Memory B cell (primary cell): ENCODE measurements at regions not wholly inside any gene's neighbourhood (a gene's known extent, or its start where the extent isn't known, plus 50 kb on each side); places are given as distances from the start of the nearest gene placed in this dataset.
"Not testable (repeated sequence)": the region's sequence is repeated elsewhere in the genome, so short reads cannot be mapped to it uniquely, and the experiment has no call there.

Source experiments
- ATAC-seq: fragments of 150-1000 bp; cut with Tn5 transposase; 2 replicates; pipeline ENCODE4 v1.10.0; 2021; ENCODE audit warnings: low read depth, mild to moderate bottlenecking, moderate library complexity
- DNase-seq, 2 donors: peaks; one replicate each; pipeline ENCODE4 v3.0.0; 2022; ENCODE audit warnings: low spot score in 2 of 2
- H3K27ac Mint-ChIP-seq: one replicate; pipeline ENCODE4 v1.8.0; 2022; ENCODE audit warnings: mild to moderate bottlenecking, moderate library complexity, mixed read lengths
- H3K27me3 Mint-ChIP-seq: one replicate; pipeline ENCODE4 v1.8.0; 2022; ENCODE audit warnings: mixed read lengths
- H3K36me3 Mint-ChIP-seq: one replicate; pipeline ENCODE4 v1.8.0; 2022; ENCODE audit warnings: mild to moderate bottlenecking, mixed read lengths
- H3K4me1 Mint-ChIP-seq: one replicate; pipeline ENCODE4 v1.8.0; 2022; ENCODE audit warnings: mixed read lengths
- H3K4me3 Mint-ChIP-seq: one replicate; pipeline ENCODE4 v1.8.0; 2022; ENCODE audit warnings: mild to moderate bottlenecking, moderate library complexity, mixed read lengths
- H3K9me3 Mint-ChIP-seq: one replicate; pipeline ENCODE4 v1.8.0; 2022; ENCODE audit warnings: mixed read lengths

GRCh38 chr7:82669141-82669540, 225.6 kb upstream of the CACNA2D1 start:
- DNase-seq (no peak), ATAC-seq (no peak)
- H3K36me3 Mint-ChIP-seq: no peaks in the 10 kb centered on the region
- H3K4me3 Mint-ChIP-seq: no peak overlapping the region
- no peaks in the 10 kb centered on the region for H3K27me3 Mint-ChIP-seq
- no peak overlapping the region for H3K27ac Mint-ChIP-seq
- H3K9me3 Mint-ChIP-seq: no peaks in the 10 kb centered on the region
- no peaks in the 10 kb centered on the region for H3K4me1 Mint-ChIP-seq

GRCh38 chr7:82668676-82669075, 225.1 kb upstream of the CACNA2D1 start:
- H3K4me1 Mint-ChIP-seq: no peaks in the 10 kb centered on the region
- H3K9me3 Mint-ChIP-seq: no peaks in the 10 kb centered on the region
- ATAC-seq (no peak), DNase-seq (no peak)
- no peaks in the 10 kb centered on the region for H3K27me3 Mint-ChIP-seq
- no peak overlapping the region for H3K27ac Mint-ChIP-seq
- H3K36me3 Mint-ChIP-seq: no peaks in the 10 kb centered on the region
- H3K4me3 Mint-ChIP-seq: no peak overlapping the region

GRCh38 chr7:82665966-82666507, 222.5 kb upstream of the CACNA2D1 start:
- Mint-ChIP-seq H3K27me3 (no peaks in the 10 kb centered on the region), H3K36me3 (no peaks in the 10 kb centered on the region), H3K4me1 (no peaks in the 10 kb centered on the region), H3K9me3 (no peaks in the 10 kb centered on the region), H3K27ac (no peak overlapping the region), H3K4me3 (no peak overlapping the region)
- DNase-seq (no peak), ATAC-seq (no peak)

- H3K36me3 Mint-ChIP-seq: peaks cover 1% of the 10 kb centered on the region
- H3K4me1 Mint-ChIP-seq: no peaks in the 10 kb centered on the region
- no peaks in the 10 kb centered on the region for H3K27me3 Mint-ChIP-seq
- peaks cover 13% of the 10 kb centered on the region for H3K9me3 Mint-ChIP-seq
- H3K27ac Mint-ChIP-seq: no peak overlapping the region
- ATAC-seq (no peak), DNase-seq (no peak)
- no peak overlapping the region for H3K4me3 Mint-ChIP-seq
These were observed 212.4 kb upstream of the CACNA2D1 start for GRCh38 chr7:82655965-82656364.

- H3K4me1 Mint-ChIP-seq, H3K27ac Mint-ChIP-seq, H3K9me3 Mint-ChIP-seq, H3K36me3 Mint-ChIP-seq, ATAC-seq, DNase-seq, H3K4me3 Mint-ChIP-seq, H3K27me3 Mint-ChIP-seq: not testable (repeated sequence)
These were observed 206.5 kb upstream of the CACNA2D1 start for GRCh38 chr7:82650095-82650494.

GRCh38 chr7:82633592-82633991, 190.0 kb upstream of the CACNA2D1 start:
- ATAC-seq (no peak), DNase-seq (no peak)
- H3K9me3 Mint-ChIP-seq: peaks cover 3% of the 10 kb centered on the region
- no peak overlapping the region for H3K4me3 Mint-ChIP-seq
- H3K4me1 Mint-ChIP-seq: no peaks in the 10 kb centered on the region
- no peak overlapping the region for H3K27ac Mint-ChIP-seq
- H3K36me3 Mint-ChIP-seq: no peaks in the 10 kb centered on the region
- no peaks in the 10 kb centered on the region for H3K27me3 Mint-ChIP-seq

GRCh38 chr7:82631998-82632397, 188.4 kb upstream of the CACNA2D1 start:
- Mint-ChIP-seq H3K27ac (no peak overlapping the region), H3K4me3 (no peak overlapping the region), H3K27me3 (no peaks in the 10 kb centered on the region), H3K9me3 (peaks cover 3% of the 10 kb centered on the region), H3K36me3 (no peaks in the 10 kb centered on the region), H3K4me1 (no peaks in the 10 kb centered on the region)
- ATAC-seq: no peak
- no peak for DNase-seq

GRCh38 chr7:82629583-82629982, 186.0 kb upstream of the CACNA2D1 start:
- no peak for DNase-seq
- no peaks in the 10 kb centered on the region for H3K27me3 Mint-ChIP-seq
- H3K4me1 Mint-ChIP-seq: no peaks in the 10 kb centered on the region
- H3K4me3 Mint-ChIP-seq: no peak overlapping the region
- no peaks in the 10 kb centered on the region for H3K36me3 Mint-ChIP-seq
- no peak overlapping the region for H3K27ac Mint-ChIP-seq
- no peak for ATAC-seq
- peaks cover 1% of the 10 kb centered on the region for H3K9me3 Mint-ChIP-seq

GRCh38 chr7:82625377-82625776, 181.8 kb upstream of the CACNA2D1 start:
- ATAC-seq (no peak), DNase-seq (no peak)
- Mint-ChIP-seq H3K4me1 (no peaks in the 10 kb centered on the region), H3K4me3 (no peak overlapping the region), H3K36me3 (no peaks in the 10 kb centered on the region), H3K27me3 (no peaks in the 10 kb centered on the region), H3K27ac (no peak overlapping the region), H3K9me3 (peaks cover 2% of the 10 kb centered on the region)

GRCh38 chr7:82624965-82625364, 181.4 kb upstream of the CACNA2D1 start:
- ATAC-seq: no peak
- DNase-seq: no peak
- Mint-ChIP-seq H3K9me3 (peaks cover 4% of the 10 kb centered on the region), H3K36me3 (no peaks in the 10 kb centered on the region), H3K4me3 (no peak overlapping the region), H3K4me1 (no peaks in the 10 kb centered on the region), H3K27ac (no peak overlapping the region), H3K27me3 (no peaks in the 10 kb centered on the region)

- no peaks in the 10 kb centered on the region for H3K4me1 Mint-ChIP-seq
- H3K27me3 Mint-ChIP-seq: no peaks in the 10 kb centered on the region
- DNase-seq (no peak), ATAC-seq (no peak)
- no peak overlapping the region for H3K27ac Mint-ChIP-seq
- peaks cover 6% of the 10 kb centered on the region for H3K9me3 Mint-ChIP-seq
- H3K36me3 Mint-ChIP-seq: no peaks in the 10 kb centered on the region
- H3K4me3 Mint-ChIP-seq: no peak overlapping the region
These were observed 180.8 kb upstream of the CACNA2D1 start for GRCh38 chr7:82624337-82624736.

GRCh38 chr7:82623812-82624211, 180.2 kb upstream of the CACNA2D1 start:
- Mint-ChIP-seq H3K27me3 (no peaks in the 10 kb centered on the region), H3K36me3 (no peaks in the 10 kb centered on the region), H3K9me3 (peaks cover 6% of the 10 kb centered on the region), H3K27ac (no peak overlapping the region), H3K4me1 (no peaks in the 10 kb centered on the region), H3K4me3 (no peak overlapping the region)
- DNase-seq (no peak), ATAC-seq (no peak)

- Mint-ChIP-seq H3K27me3 (no peaks in the 10 kb centered on the region), H3K4me3 (no peak overlapping the region), H3K9me3 (peaks cover 10% of the 10 kb centered on the region), H3K36me3 (no peaks in the 10 kb centered on the region), H3K27ac (no peak overlapping the region), H3K4me1 (peaks cover 2% of the 10 kb centered on the region)
- no peak for DNase-seq
- no peak for ATAC-seq
These were observed 173.6 kb upstream of the CACNA2D1 start for GRCh38 chr7:82617156-82617555.

- Mint-ChIP-seq H3K27ac (no peak overlapping the region), H3K36me3 (no peaks in the 10 kb centered on the region), H3K4me3 (no peak overlapping the region), H3K27me3 (no peaks in the 10 kb centered on the region), H3K9me3 (peaks cover 9% of the 10 kb centered on the region), H3K4me1 (peaks cover 2% of the 10 kb centered on the region)
- no peak for ATAC-seq
- no peak for DNase-seq
These were observed 172.6 kb upstream of the CACNA2D1 start for GRCh38 chr7:82616059-82616728.

- H3K9me3 Mint-ChIP-seq: peaks cover 8% of the 10 kb centered on the region
- H3K4me1 Mint-ChIP-seq: peaks cover 2% of the 10 kb centered on the region
- H3K27ac Mint-ChIP-seq: no peak overlapping the region
- H3K4me3 Mint-ChIP-seq: no peak overlapping the region
- ATAC-seq (peak; percentile 57), DNase-seq (no peak)
- H3K36me3 Mint-ChIP-seq: no peaks in the 10 kb centered on the region
- no peaks in the 10 kb centered on the region for H3K27me3 Mint-ChIP-seq
These were observed 171.9 kb upstream of the CACNA2D1 start for GRCh38 chr7:82615527-82615926.
